A549 (cell line): ENCODE measurements at regions not wholly inside any gene's neighbourhood (a gene's known extent, or its start where the extent isn't known, plus 50 kb on each side); places are given as distances from the start of the nearest gene placed in this dataset.

Experiments used
- ATAC-seq, 2 experiments: fragments of 200-7000 bp in 1 of 2; fragments of >200 bp in 1 of 2; cut with Nextera tagmentation in 1 of 2; cut with Tn5 transposase in 1 of 2; 3 replicates each; pipeline versions ENCODE4 v1.8.0 to v1.9.1; 2018 to 2020; ENCODE audit warnings: mild to moderate bottlenecking in 1 of 2, moderate library complexity in 1 of 2
- CTCF ChIA-PET: fragments of 300-600 bp; sonication (Branson Sonifier 250); formaldehyde crosslinking; extraction: SDS; loops from one replicate; lab custom pipeline; 2021; ENCODE audit warnings: antibody characterized with exemption, inconsistent platforms; lab: Yijun Ruan, JAX
- POLR2A ChIA-PET: fragments of 350-600 bp; formaldehyde crosslinking; extraction: SDS; loops from one replicate; lab custom pipeline; 2021; ENCODE audit warnings: antibody characterized with exemption, inconsistent platforms; lab: Yijun Ruan, JAX
- DNase-seq, 2 experiments: peaks; one replicate each; pipeline versions ENCODE4 v3.0.0 to v3.0.0-alpha.2; 2011 to 2016; ENCODE audit warnings: low read depth in 1 of 2, low spot score in 1 of 2
- FAIRE-seq: peaks from 2 replicates; lab custom pipeline; 2011; peaks lifted over from hg19 to GRCh38; lab: Jason Lieb, UNC
- H3K27ac ChIP-seq, 2 experiments: fragments of >200 bp; sonication (Bioruptor Twin); formaldehyde crosslinking; 3 replicates each; pipeline ENCODE4 v1.5.1; 2016 to 2017
- H3K4me1 ChIP-seq: fragments of >200 bp; sonication (Bioruptor Twin); formaldehyde crosslinking; 3 replicates; pipeline ENCODE4 v1.6.1; 2016
- H3K4me2 ChIP-seq: fragments of >200 bp; sonication (Bioruptor Twin); formaldehyde crosslinking; 3 replicates; pipeline ENCODE4 v1.6.1; 2016
- H3K4me3 ChIP-seq: fragments of >200 bp; sonication (Bioruptor Twin); formaldehyde crosslinking; 3 replicates; pipeline ENCODE4 v1.5.1; 2016
- H3K9me3 ChIP-seq: fragments of >200 bp; sonication (Bioruptor Twin); formaldehyde crosslinking; 3 replicates; pipeline ENCODE4 v1.6.1; 2016
- CEBPB ChIP-seq, 2 experiments: fragments of >200 bp in 1 of 2; sonication (Bioruptor Twin) in 1 of 2; formaldehyde crosslinking in 1 of 2; IDR thresholded peaks; 2 replicates each; pipeline ENCODE4 v1.6.1; 2012 to 2016
- CHD2 ChIP-seq: fragments of 150-350 bp; IDR thresholded peaks from 2 replicates; pipeline ENCODE4 v1.6.1; 2014; ENCODE audit warnings: low read length; ENCODE audit not compliant: partially characterized antibody
- EP300 ChIP-seq, 2 experiments: fragments of >200 bp; sonication (Bioruptor Twin); formaldehyde crosslinking; IDR thresholded peaks; 2 replicates in 1 of 2; 3 replicates in 1 of 2; pipeline ENCODE4 v1.6.1; 2016 to 2017
- FOSB ChIP-seq: fragments of 250-450 bp; sonication (Bioruptor Pico); IDR thresholded peaks from 2 replicates; pipeline ENCODE4 v1.5.0; 2020; ENCODE audit warnings: mild to moderate bottlenecking, moderate library complexity
- FOSL2 ChIP-seq, 2 experiments: fragments of 450-650 bp in 1 of 2; fragments of >200 bp in 1 of 2; sonication (Bioruptor Twin) in 1 of 2; formaldehyde crosslinking; IDR thresholded peaks; 2 replicates each; pipeline versions ENCODE4 v1.5.0 to v1.6.1; 2016 to 2020; ENCODE audit warnings: mild to moderate bottlenecking in 1 of 2, moderate library complexity in 1 of 2
- GATA3 ChIP-seq: IDR thresholded peaks from 2 replicates; pipeline ENCODE4 v1.6.1; 2012; ENCODE audit warnings: borderline replicate concordance
- HDAC2 ChIP-seq: fragments of 200-600 bp; sonication (generic); IDR thresholded peaks from 2 replicates; pipeline ENCODE4 v1.6.1; 2016
- HOXA7 ChIP-seq: fragments of 250-450 bp; sonication (Bioruptor Pico); IDR thresholded peaks from 2 replicates; pipeline ENCODE4 v1.5.0; 2020; ENCODE audit warnings: mild to moderate bottlenecking, moderate library complexity
- JUN ChIP-seq, 2 experiments: fragments of >200 bp; sonication (Bioruptor Twin); formaldehyde crosslinking; IDR thresholded peaks; 2 replicates in 1 of 2; 3 replicates in 1 of 2; pipeline ENCODE4 v1.6.1; 2016 to 2017
- JUNB ChIP-seq: fragments of >200 bp; sonication (Bioruptor Twin); formaldehyde crosslinking; IDR thresholded peaks from 2 replicates; pipeline ENCODE4 v1.6.1; 2016
- KDM5A ChIP-seq: fragments of 200-600 bp; sonication (generic); IDR thresholded peaks from 2 replicates; pipeline ENCODE4 v1.6.1; 2016; ENCODE audit warnings: antibody characterized with exemption, mild to moderate bottlenecking
- MAFK ChIP-seq: fragments of 450-650 bp; IDR thresholded peaks from 2 replicates; pipeline ENCODE4 v1.6.1; 2014; ENCODE audit not compliant: partially characterized antibody
- MAZ ChIP-seq: fragments of 150-350 bp; IDR thresholded peaks from 2 replicates; pipeline ENCODE4 v1.6.1; 2014; ENCODE audit warnings: antibody characterized with exemption, low read depth, low read length, borderline replicate concordance
- MYC ChIP-seq: IDR thresholded peaks from 2 replicates; pipeline ENCODE4 v1.6.1; 2012; ENCODE audit warnings: mild to moderate bottlenecking, inconsistent platforms, low read length, improper control_type of control experiment, borderline replicate concordance
- NR3C1 ChIP-seq: fragments of >200 bp; sonication (Bioruptor Twin); formaldehyde crosslinking; IDR thresholded peaks from 3 replicates; pipeline ENCODE4 v1.6.1; 2017
- POLR2A ChIP-seq: IDR thresholded peaks from 2 replicates; pipeline ENCODE4 v1.6.1; 2012; ENCODE audit warnings: mild to moderate bottlenecking, low read length
- RAD21 ChIP-seq, 2 experiments: fragments of >200 bp in 1 of 2; sonication (Bioruptor Twin) in 1 of 2; formaldehyde crosslinking in 1 of 2; IDR thresholded peaks in 1 of 2; conservative IDR thresholded peaks in 1 of 2; 2 replicates in 1 of 2; 3 replicates in 1 of 2; pipeline ENCODE4 v1.6.1; 2012 to 2018; ENCODE audit warnings: inconsistent platforms in 1 of 2
- RCOR1 ChIP-seq: fragments of 150-350 bp; IDR thresholded peaks from 2 replicates; pipeline ENCODE4 v1.6.1; 2014; ENCODE audit warnings: antibody characterized with exemption, low read length, low read depth
- RNF2 ChIP-seq: fragments of 200-600 bp; sonication (generic); IDR thresholded peaks from 2 replicates; pipeline ENCODE4 v1.6.1; 2016; ENCODE audit warnings: low read depth, mild to moderate bottlenecking, antibody characterized with exemption, moderate library complexity, borderline replicate concordance
- SMC3 ChIP-seq: fragments of >200 bp; sonication (Bioruptor Twin); formaldehyde crosslinking; IDR thresholded peaks from 3 replicates; pipeline ENCODE4 v1.6.1; 2018; ENCODE audit warnings: inconsistent platforms
- SREBF2 ChIP-seq: fragments of 450-650 bp; IDR thresholded peaks from 2 replicates; pipeline ENCODE4 v1.6.1; 2014; ENCODE audit warnings: mild to moderate bottlenecking, moderate library complexity
- TP53 ChIP-seq: fragments of 250-450 bp; sonication (Bioruptor Pico); IDR thresholded peaks from 2 replicates; pipeline ENCODE4 v1.5.0; 2021; ENCODE audit warnings: mild to moderate bottlenecking, moderate library complexity
- USF2 ChIP-seq: fragments of 450-650 bp; IDR thresholded peaks from 2 replicates; pipeline ENCODE4 v1.6.1; 2014; ENCODE audit warnings: antibody characterized with exemption
- WGBS: methylation state at CpG from one replicate; pipeline ENCODE4 v1.1.6; 2017; ENCODE audit errors: missing lambda C conversion rate; 5-methylcytosine and 5-hydroxymethylcytosine counted together
- TF ChIP-seq, protein P1 (sequence below): IDR thresholded peaks from 2 replicates; pipeline ENCODE4 v1.6.1; 2012; ENCODE audit warnings: low read depth, borderline replicate concordance
- TF ChIP-seq, protein P2 (sequence below): fragments of 250-450 bp; sonication (Bioruptor Pico); IDR thresholded peaks from 2 replicates; pipeline ENCODE4 v1.5.0; 2021; ENCODE audit warnings: mild to moderate bottlenecking, moderate library complexity, borderline replicate concordance

- no peak for TF ChIP-seq HOXA7 (CRISPR knock-in tag)
- no peak for TF ChIP-seq CEBPB (IDR thresholded peaks at IDR 0.05)
- TF ChIP-seq, protein P1, sequence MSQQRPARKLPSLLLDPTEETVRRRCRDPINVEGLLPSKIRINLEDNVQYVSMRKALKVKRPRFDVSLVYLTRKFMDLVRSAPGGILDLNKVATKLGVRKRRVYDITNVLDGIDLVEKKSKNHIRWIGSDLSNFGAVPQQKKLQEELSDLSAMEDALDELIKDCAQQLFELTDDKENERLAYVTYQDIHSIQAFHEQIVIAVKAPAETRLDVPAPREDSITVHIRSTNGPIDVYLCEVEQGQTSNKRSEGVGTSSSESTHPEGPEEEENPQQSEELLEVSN = no peak
- no peak for TF ChIP-seq EP300 (IDR thresholded peaks at IDR 0.05)
- TF ChIP-seq JUNB = no peak
- no peak for TF ChIP-seq POLR2A
These were observed 521.6 kb upstream of the ST8SIA4 start (continued) for GRCh38 chr5:101424530-101425175.

DNA sequence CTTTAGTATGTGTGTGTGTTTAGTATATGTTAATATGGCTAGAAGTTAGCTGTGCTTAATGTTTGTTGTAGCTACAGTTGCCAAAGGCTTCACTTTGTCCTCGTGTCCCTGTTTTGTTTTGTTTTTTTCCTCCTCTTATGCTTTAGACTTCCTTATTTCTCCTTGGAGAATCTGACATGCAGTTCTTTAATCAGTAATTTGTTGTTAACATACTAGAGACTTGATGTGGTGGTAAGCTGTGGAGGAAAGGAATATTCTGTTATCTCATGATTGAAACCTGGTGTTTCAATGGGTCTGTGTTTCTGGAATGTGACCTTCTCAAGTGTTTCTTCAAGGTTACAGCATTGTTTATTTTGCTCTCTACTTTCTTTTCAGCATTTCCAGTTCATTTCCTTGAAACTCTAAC, 515.6 kb upstream of the ST8SIA4 start:
- no peak for ATAC-seq
- ChIA-PET CTCF (no interaction called here), POLR2A (no interaction called here)
- Histone ChIP-seq H3K4me2 (no peak overlapping the region), H3K27ac (no peak overlapping the region), H3K9me3 (no peaks in the 10 kb centered on the region), H3K4me3 (no peak overlapping the region), H3K4me1 (no peaks in the 10 kb centered on the region)
- 0% methylated on average over 1 of the region's 1 CpG for WGBS
- FAIRE-seq = no peak
- TF ChIP-seq HDAC2 = no peak
- TF ChIP-seq RNF2 = no peak
- no peak for TF ChIP-seq KDM5A
- TF ChIP-seq MAFK = no peak
- no peak for TF ChIP-seq POLR2A
- no peak for TF ChIP-seq NR3C1
- TF ChIP-seq CHD2 = no peak
- TF ChIP-seq CEBPB (IDR thresholded peaks at IDR 0.05) = no peak
- DNase-seq = peak in 1 of 2 experiments; percentile 4

DNA sequence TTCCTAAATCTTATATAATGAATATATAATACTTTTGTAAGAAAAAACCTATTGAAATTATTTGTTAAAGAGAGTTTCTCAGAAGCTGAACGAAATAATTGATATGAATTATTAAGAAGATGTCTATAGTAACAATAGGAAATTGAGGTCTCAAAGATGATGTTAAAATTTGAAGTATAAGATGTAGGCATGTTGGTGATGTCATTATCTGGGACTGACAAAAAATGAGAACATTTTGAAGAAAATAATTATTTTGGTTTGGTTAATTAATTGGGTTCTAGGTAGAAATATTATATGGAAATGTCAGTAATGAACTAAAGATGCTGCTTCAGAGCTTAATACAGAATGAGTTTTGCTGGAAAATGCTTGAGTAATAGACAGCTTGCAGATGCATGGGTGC, 501.4 kb upstream of the ST8SIA4 start:
- TF ChIP-seq FOSL2 (IDR thresholded peaks at IDR 0.05) (no peak), FOSL2 (CRISPR knock-in tag; IDR thresholded peaks at IDR 0.05) (no peak), FOSB (CRISPR knock-in tag) (no peak), SMC3 (no peak), USF2 (no peak), JUN (IDR thresholded peaks at IDR 0.05) (no peak), MYC (no peak), GATA3 (no peak), RNF2 (no peak), TP53 (CRISPR knock-in tag) (no peak), SREBF2 (no peak), MAZ (no peak), RAD21 (conservative IDR thresholded peaks at IDR 0.05 in 1 of 2, IDR thresholded peaks at IDR 0.05 in 1 of 2) (no peak), RCOR1 (no peak)
- TF ChIP-seq, protein P2, sequence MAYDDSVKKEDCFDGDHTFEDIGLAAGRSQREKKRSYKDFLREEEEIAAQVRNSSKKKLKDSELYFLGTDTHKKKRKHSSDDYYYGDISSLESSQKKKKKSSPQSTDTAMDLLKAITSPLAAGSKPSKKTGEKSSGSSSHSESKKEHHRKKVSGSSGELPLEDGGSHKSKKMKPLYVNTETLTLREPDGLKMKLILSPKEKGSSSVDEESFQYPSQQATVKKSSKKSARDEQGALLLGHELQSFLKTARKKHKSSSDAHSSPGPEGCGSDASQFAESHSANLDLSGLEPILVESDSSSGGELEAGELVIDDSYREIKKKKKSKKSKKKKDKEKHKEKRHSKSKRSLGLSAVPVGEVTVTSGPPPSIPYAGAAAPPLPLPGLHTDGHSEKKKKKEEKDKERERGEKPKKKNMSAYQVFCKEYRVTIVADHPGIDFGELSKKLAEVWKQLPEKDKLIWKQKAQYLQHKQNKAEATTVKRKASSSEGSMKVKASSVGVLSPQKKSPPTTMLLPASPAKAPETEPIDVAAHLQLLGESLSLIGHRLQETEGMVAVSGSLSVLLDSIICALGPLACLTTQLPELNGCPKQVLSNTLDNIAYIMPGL (CRISPR knock-in tag) = no peak
- Histone ChIP-seq H3K27ac (no peak overlapping the region), H3K4me3 (no peak overlapping the region), H3K9me3 (no peaks in the 10 kb centered on the region), H3K4me1 (no peaks in the 10 kb centered on the region), H3K4me2 (no peak overlapping the region)
- DNase-seq (no peak), FAIRE-seq (no peak), ATAC-seq (no peak)
- WGBS = 17% methylated on average over 1 of the region's 1 CpG
- CTCF ChIA-PET = no interaction called here
- POLR2A ChIA-PET = no interaction called here
